Small intestine (tissue), 7 donors: ENCODE measurements at regions not wholly inside any gene's neighbourhood (a gene's known extent, or its start where the extent isn't known, plus 50 kb on each side); places are given as distances from the start of the nearest gene placed in this dataset.
A peak's percentile ranks its signal among the peaks of the same experiment; 100 is the strongest.

Source experiments
- DNase-seq, 2 donors: peaks; one replicate each; pipeline versions ENCODE4 v3.0.0 to v3.0.0-alpha.2; 2013
- FAIRE-seq: peaks from 2 replicates; lab custom pipeline; 2012; peaks lifted over from hg19 to GRCh38; lab: Jason Lieb, UNC
- H3K27ac ChIP-seq, 3 donors: one replicate each; pipeline ENCODE4 v1.5.1; 2013; ENCODE audit warnings: low read length in 2 of 3, mild to moderate bottlenecking in 2 of 3, control low read depth in 1 of 3, inconsistent platforms in 1 of 3, low read depth in 1 of 3, moderate library complexity in 1 of 3
- H3K27me3 ChIP-seq, 3 donors: one replicate each; pipeline ENCODE4 v1.6.1; 2013; ENCODE audit warnings: low read length in 3 of 3, inconsistent platforms in 1 of 3; ENCODE audit not compliant: control insufficient read depth in 3 of 3, insufficient read depth in 3 of 3
- H3K36me3 ChIP-seq, 3 donors: one replicate each; pipeline ENCODE4 v1.6.1; 2013; ENCODE audit warnings: low read length in 3 of 3, inconsistent platforms in 1 of 3, low read depth in 1 of 3, mild to moderate bottlenecking in 1 of 3, moderate library complexity in 1 of 3; ENCODE audit not compliant: control insufficient read depth in 3 of 3, insufficient read depth in 2 of 3
- H3K4me1 ChIP-seq, 3 donors: one replicate each; pipeline ENCODE4 v1.6.1; 2013; ENCODE audit warnings: low read length in 2 of 3, inconsistent platforms in 1 of 3, low read depth in 1 of 3, mild to moderate bottlenecking in 1 of 3, moderate library complexity in 1 of 3; ENCODE audit not compliant: control insufficient read depth in 3 of 3, insufficient read depth in 2 of 3
- H3K4me3 ChIP-seq, 3 donors: one replicate each; pipeline ENCODE4 v1.5.1; 2013; ENCODE audit warnings: low read length in 3 of 3, control low read depth in 1 of 3, inconsistent platforms in 1 of 3, low read depth in 1 of 3, mild to moderate bottlenecking in 1 of 3, moderate library complexity in 1 of 3
- H3K9me3 ChIP-seq, 2 donors: one replicate each; pipeline ENCODE4 v1.6.1; 2013; ENCODE audit warnings: low read depth in 1 of 2, low read length in 1 of 2; ENCODE audit not compliant: control insufficient read depth in 2 of 2, insufficient read depth in 1 of 2
- WGBS, 3 donors: extraction: QIAGEN DNeasy Blood & Tissue Kit; methylation state at CpG; one replicate each; pipeline ENCODE4 v1.1.7; 2013; 5-methylcytosine and 5-hydroxymethylcytosine counted together
- donor health status: healthy with polysubstance abuse.
- donor health status: control.
- donor health status: control.
- donor health status: Bipolar disorder and iron deficiency.
- donor health status: healthy.

GRCh38 chr10:28250782-28251181, 52.1 kb downstream of the MPP7 start:
- H3K27me3 ChIP-seq, result no peaks in the 10 kb centered on the region
- no peaks in the 10 kb centered on the region for H3K4me1 ChIP-seq
- no peak overlapping the region for H3K27ac ChIP-seq
- H3K4me3 ChIP-seq, result no peak overlapping the region
- no peaks in the 10 kb centered on the region for H3K36me3 ChIP-seq
- FAIRE-seq, result peak; percentile 72
- peak; percentile 37 for DNase-seq
- peaks cover 0 to 2% of the 10 kb centered on the region in 2 donors for H3K9me3 ChIP-seq

DNA sequence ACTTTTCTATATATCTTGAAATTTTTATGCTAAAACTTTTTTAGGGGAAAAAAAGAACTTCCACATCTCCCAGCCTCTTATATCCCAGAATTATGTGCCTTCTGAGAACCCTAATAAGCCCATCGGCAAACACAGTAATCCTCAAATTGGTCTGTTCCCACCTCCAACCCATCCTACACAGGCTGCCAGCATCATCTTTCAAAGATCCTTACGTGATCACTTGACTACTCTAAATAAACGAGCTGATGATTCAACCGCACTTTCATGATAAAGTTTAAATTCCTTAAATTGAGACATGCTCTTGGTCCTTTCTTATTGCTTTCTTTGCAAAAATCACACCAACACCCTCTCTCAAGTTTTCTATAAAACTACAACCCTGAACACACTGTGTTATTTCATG, 52.5 kb downstream of the MPP7 start:
- H3K27ac ChIP-seq, result no peak overlapping the region
- DNase-seq, result no peak
- H3K4me3 ChIP-seq, result no peak overlapping the region
- no peaks in the 10 kb centered on the region for H3K36me3 ChIP-seq
- peaks cover 0 to 5% of the 10 kb centered on the region in 2 donors for H3K9me3 ChIP-seq
- no peak for FAIRE-seq
- WGBS, 3 donors, result 68 to 90% (median 85%) methylated on average over 4 of the region's 4 CpGs
- no peaks in the 10 kb centered on the region for H3K27me3 ChIP-seq
- H3K4me1 ChIP-seq, result no peaks in the 10 kb centered on the region

GRCh38 chr10:28249512-28249911, 53.4 kb downstream of the MPP7 start:
- Histone ChIP-seq H3K27ac (no peak overlapping the region), H3K4me1 (no peaks in the 10 kb centered on the region), H3K36me3 (no peaks in the 10 kb centered on the region), H3K27me3 (no peaks in the 10 kb centered on the region), H3K4me3 (no peak overlapping the region), H3K9me3 (peaks cover 0 to 6% of the 10 kb centered on the region in 2 donors)
- no peak for DNase-seq
- 84 to 91% (median 85%) methylated on average over 6 of the region's 6 CpGs for WGBS, 3 donors
- no peak for FAIRE-seq

DNA sequence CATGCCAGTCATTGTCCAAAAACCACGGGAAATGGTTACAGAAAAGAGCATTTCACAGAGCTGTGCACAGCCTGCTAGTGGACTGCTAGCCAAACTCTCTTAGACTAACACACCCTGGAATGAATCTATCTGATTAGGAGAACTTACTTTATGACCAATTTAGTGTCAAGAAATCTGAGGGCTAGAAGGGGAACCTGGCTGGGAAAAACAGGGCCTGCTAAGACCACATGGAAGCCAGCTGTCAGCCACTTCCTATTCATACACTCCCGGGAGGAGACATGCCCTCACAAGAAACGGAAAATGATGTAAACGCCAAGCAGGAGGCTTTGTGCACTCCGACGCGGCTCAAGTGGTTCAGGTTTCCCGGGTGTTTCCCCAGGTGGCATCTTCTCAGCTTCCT, 54.8 kb downstream of the MPP7 start:
- FAIRE-seq, result no peak
- no peak for DNase-seq
- no peaks in the 10 kb centered on the region for H3K27me3 ChIP-seq

DNA sequence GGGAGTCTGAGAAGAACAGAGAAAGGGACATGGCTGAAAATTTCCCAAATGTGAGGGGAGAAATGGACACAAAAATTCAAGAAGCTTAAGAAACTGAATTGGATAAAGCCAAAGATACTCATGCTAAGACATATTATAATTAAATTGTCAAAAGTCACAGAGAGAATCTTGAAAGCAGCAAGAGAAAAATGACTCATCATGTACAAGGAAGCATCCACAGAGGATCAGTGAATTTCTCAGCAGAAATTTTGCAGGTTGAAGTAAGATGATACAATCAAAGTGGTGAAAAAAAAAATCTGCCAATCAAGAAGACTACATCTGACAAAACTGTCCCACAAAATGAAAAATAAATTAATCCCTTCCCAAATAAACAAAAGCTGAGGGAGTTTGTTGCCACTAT, 56.8 kb downstream of the MPP7 start:
- FAIRE-seq, result no peak
- Histone ChIP-seq H3K9me3 (peaks cover 0 to 6% of the 10 kb centered on the region in 2 donors), H3K4me3 (no peak overlapping the region), H3K27ac (no peak overlapping the region), H3K4me1 (no peaks in the 10 kb centered on the region), H3K36me3 (no peaks in the 10 kb centered on the region), H3K27me3 (no peaks in the 10 kb centered on the region)
- no peak for DNase-seq

More for the DNA sequence above, 54.8 kb downstream of the MPP7 start:
- H3K4me1 ChIP-seq, result no peaks in the 10 kb centered on the region
- H3K4me3 ChIP-seq, result no peak overlapping the region
- no peak overlapping the region for H3K27ac ChIP-seq
- WGBS, 3 donors, result 59 to 91% (median 66%) methylated on average over 8 of the region's 8 CpGs
- peaks cover 0 to 6% of the 10 kb centered on the region in 2 donors for H3K9me3 ChIP-seq
- H3K36me3 ChIP-seq, result no peaks in the 10 kb centered on the region

- Histone ChIP-seq H3K9me3 (peaks cover 0 to 6% of the 10 kb centered on the region in 2 donors), H3K4me3 (no peak overlapping the region), H3K4me1 (no peaks in the 10 kb centered on the region), H3K27ac (no peak overlapping the region), H3K36me3 (no peaks in the 10 kb centered on the region), H3K27me3 (no peaks in the 10 kb centered on the region)
- WGBS, 3 donors, result 73 to 89% (median 74%) methylated on average over 1 of the region's 1 CpG
- DNase-seq (no peak), FAIRE-seq (no peak)
Observed at GRCh38 chr10:28243923-28244322, 58.9 kb downstream of the MPP7 start.

DNA sequence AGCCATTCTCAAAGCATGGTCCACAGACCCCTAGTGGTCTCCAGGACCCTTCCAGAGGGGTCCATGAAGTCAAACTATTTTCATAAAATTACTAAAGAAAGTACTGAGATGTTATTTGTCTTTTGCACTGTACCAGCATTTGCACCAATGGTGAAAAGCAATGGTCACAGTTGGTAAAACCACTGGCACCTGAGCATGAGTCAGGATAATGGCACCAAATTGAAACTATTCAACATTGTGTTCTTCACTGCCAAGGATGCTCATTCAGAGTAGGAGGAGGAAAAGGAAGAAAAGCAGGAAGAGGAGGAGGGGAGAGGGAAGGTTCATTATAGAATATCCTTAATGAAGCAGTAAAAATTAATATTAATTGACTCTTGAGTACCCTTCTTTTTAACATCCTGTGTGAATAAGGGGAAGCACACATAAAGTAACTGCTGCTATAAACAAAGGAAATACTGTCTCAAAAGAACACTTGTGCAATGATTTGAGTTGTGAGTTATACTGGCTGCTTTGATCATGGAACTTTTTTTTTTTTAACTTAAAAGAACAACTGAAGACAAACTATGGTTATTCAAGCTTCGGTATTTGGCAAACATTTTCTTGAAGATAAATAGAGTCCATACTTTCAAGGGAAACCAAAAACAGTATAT, 60.2 kb downstream of the MPP7 start:
- FAIRE-seq (no peak), DNase-seq (no peak)
- H3K9me3 ChIP-seq, result peaks cover 0 to 6% of the 10 kb centered on the region in 2 donors
- H3K4me3 ChIP-seq, result no peak overlapping the region
- WGBS, 3 donors, result 47 to 80% (median 58%) methylated on average over 1 of the region's 1 CpG
- H3K27ac ChIP-seq, result no peak overlapping the region
- H3K27me3 ChIP-seq, result no peaks in the 10 kb centered on the region
- H3K4me1 ChIP-seq, result no peaks in the 10 kb centered on the region
- peaks cover 0 to under 1% (median 0%) of the 10 kb centered on the region in 3 donors for H3K36me3 ChIP-seq

GRCh38 chr10:28241741-28242399, 61.0 kb downstream of the MPP7 start:
- Histone ChIP-seq H3K4me3 (no peak overlapping the region), H3K9me3 (peaks cover 0 to 6% of the 10 kb centered on the region in 2 donors), H3K4me1 (no peaks in the 10 kb centered on the region), H3K27ac (no peak overlapping the region), H3K36me3 (peaks cover 0 to 3% (median 0%) of the 10 kb centered on the region in 3 donors), H3K27me3 (no peaks in the 10 kb centered on the region)
- 14 to 18% (median 17%) methylated on average over 3 of the region's 3 CpGs for WGBS, 3 donors
- DNase-seq (peak; percentile 55 to 70), FAIRE-seq (peak; percentile 74)
